Nephron (organoid): ENCODE measurements at regions not wholly inside any gene's neighbourhood (a gene's known extent, or its start where the extent isn't known, plus 50 kb on each side); places are given as distances from the start of the nearest gene placed in this dataset.
A peak's percentile ranks its signal among the peaks of the same experiment; 100 is the strongest.

Experiments
- H3K27ac Mint-ChIP-seq, 3 experiments: 2 replicates each; pipeline ENCODE4 v1.8.0; 2020; ENCODE audit warnings: mixed read lengths in 3 of 3, mild to moderate bottlenecking in 2 of 3, moderate library complexity in 1 of 3
- H3K27me3 Mint-ChIP-seq: 2 replicates; pipeline ENCODE4 v1.8.0; 2021; ENCODE audit warnings: low read depth, mild to moderate bottlenecking, moderate library complexity, mixed read lengths
- H3K36me3 Mint-ChIP-seq: 2 replicates; pipeline ENCODE4 v1.8.0; 2020; ENCODE audit warnings: low read depth, mixed read lengths
- H3K4me1 Mint-ChIP-seq: 2 replicates; pipeline ENCODE4 v1.8.0; 2020; ENCODE audit warnings: mixed read lengths
- H3K4me3 Mint-ChIP-seq, 3 experiments: 2 replicates each; pipeline ENCODE4 v1.8.0; 2020; ENCODE audit warnings: mild to moderate bottlenecking in 3 of 3, mixed read lengths in 3 of 3, moderate library complexity in 2 of 3
- H3K9me3 Mint-ChIP-seq: 2 replicates; pipeline ENCODE4 v1.8.0; 2020; ENCODE audit warnings: mixed read lengths
- TF ChIP-seq, protein P1 (sequence below), 3 experiments: fragments of 200-600 bp; sonication (generic); IDR thresholded peaks; one replicate each; pipeline ENCODE4 v1.5.0; 2021; ENCODE audit warnings: antibody characterized with exemption in 3 of 3; ENCODE audit not compliant: unreplicated experiment in 3 of 3

DNA sequence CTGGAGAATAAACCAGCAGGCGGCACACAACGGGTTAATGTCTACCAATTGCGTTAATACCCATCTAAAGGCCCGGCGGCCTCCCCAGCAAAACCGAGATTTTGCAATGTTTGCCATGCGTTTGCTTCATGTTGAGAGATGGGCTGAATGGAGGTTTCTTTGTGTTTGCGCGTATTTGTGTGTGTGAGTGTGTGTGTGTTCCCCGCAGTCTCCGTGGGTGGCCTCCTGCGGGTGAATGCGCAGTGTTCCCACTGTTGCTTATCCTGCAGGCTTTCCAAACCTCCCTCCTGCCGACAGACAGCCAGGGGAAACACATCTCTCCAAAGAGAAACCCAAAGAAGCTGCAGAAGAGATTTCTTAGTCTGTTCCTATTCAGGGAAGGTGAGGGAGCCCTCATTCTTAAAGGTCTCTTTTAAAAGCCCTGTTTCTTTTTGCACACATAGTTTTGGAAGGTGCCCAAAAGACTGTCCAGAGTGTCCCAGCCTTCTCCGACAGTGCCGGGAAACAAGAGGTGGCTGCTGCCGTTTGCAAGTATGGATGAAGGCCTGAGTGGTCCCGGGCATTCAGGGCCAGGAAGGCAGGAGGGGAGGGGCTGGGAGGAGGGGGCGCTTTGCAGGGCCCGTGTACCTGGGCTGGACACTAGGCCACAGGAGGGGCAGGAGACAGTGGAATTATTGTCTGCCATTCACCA is 103.8 kb upstream of the ERCC6L2 start:
- Mint-ChIP-seq H3K36me3 (no peaks in the 10 kb centered on the region), H3K4me1 (peaks cover 61% of the 10 kb centered on the region), H3K9me3 (no peaks in the 10 kb centered on the region), H3K27me3 (peaks cover 4% of the 10 kb centered on the region), H3K27ac (peak overlapping the region; percentile 98 to 99 (median 98)), H3K4me3 (peak overlapping the region; percentile 36 to 63 (median 51))
- TF ChIP-seq, protein P1, sequence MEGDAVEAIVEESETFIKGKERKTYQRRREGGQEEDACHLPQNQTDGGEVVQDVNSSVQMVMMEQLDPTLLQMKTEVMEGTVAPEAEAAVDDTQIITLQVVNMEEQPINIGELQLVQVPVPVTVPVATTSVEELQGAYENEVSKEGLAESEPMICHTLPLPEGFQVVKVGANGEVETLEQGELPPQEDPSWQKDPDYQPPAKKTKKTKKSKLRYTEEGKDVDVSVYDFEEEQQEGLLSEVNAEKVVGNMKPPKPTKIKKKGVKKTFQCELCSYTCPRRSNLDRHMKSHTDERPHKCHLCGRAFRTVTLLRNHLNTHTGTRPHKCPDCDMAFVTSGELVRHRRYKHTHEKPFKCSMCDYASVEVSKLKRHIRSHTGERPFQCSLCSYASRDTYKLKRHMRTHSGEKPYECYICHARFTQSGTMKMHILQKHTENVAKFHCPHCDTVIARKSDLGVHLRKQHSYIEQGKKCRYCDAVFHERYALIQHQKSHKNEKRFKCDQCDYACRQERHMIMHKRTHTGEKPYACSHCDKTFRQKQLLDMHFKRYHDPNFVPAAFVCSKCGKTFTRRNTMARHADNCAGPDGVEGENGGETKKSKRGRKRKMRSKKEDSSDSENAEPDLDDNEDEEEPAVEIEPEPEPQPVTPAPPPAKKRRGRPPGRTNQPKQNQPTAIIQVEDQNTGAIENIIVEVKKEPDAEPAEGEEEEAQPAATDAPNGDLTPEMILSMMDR (IDR thresholded peaks at IDR 0.05; ENCODE audit: unreplicated experiment in 3 of 3), result no peak

DNA sequence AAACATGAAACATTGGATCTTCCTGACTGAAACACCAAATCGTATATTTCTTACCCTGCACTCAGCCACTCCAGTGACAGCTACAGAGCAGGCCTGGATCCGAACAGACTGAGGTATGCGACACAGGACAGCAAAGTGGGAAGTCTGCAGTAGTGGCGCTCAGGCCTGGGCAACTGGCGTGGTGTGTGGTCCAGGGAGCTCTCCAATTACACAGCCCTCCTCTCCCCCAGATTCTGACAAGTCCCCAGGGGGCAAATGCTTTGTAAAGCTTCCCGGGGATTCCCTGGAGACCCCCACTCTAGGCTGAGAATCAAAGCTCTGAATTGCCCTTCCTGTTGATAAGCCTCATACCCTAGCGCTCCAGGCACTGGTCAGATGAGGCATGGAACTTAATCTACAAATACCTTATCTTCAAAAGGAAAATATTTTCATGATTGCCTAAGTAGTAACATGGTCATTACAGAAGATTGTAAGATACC is 104.8 kb upstream of the ERCC6L2 start:
- Mint-ChIP-seq H3K4me3 (no peak overlapping the region), H3K27ac (peak overlapping the region; percentile 98 to 99 (median 98)), H3K36me3 (no peaks in the 10 kb centered on the region), H3K9me3 (no peaks in the 10 kb centered on the region), H3K27me3 (peaks cover 4% of the 10 kb centered on the region), H3K4me1 (peaks cover 62% of the 10 kb centered on the region)
- TF ChIP-seq, protein P1 (IDR thresholded peaks at IDR 0.05; ENCODE audit: unreplicated experiment in 3 of 3), result no peak

DNA sequence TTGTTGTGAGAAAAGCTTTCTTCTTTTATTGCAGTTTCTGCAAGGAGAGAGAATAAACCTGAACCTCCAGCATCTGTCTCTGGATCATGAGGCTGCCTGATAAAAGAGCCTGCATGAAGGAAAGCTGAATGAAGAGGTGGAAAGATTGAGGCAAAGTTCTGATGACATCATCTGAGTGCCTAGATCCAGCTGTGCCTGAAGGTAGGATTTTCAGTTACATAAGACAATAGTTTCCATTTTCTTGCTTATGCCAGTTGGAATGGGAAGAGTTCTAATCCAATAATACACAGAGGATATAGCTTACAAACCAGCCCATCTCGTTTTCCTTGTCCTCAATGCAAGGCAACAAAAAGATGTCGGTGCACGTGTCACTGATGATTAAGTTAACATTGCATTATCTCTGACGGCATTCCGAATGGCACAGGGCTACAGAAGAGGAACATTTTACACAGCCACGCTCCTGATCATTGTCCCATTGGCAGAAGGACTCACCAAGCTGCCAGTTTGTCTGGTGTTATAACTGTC is 105.5 kb upstream of the ERCC6L2 start:
- Mint-ChIP-seq H3K27ac (peak overlapping the region; percentile 98 to 99 (median 98)), H3K27me3 (peaks cover 4% of the 10 kb centered on the region), H3K4me3 (no peak overlapping the region), H3K9me3 (no peaks in the 10 kb centered on the region), H3K36me3 (no peaks in the 10 kb centered on the region), H3K4me1 (peaks cover 61% of the 10 kb centered on the region)
- TF ChIP-seq, protein P1 (IDR thresholded peaks at IDR 0.05; ENCODE audit: unreplicated experiment in 3 of 3), result no peak

DNA sequence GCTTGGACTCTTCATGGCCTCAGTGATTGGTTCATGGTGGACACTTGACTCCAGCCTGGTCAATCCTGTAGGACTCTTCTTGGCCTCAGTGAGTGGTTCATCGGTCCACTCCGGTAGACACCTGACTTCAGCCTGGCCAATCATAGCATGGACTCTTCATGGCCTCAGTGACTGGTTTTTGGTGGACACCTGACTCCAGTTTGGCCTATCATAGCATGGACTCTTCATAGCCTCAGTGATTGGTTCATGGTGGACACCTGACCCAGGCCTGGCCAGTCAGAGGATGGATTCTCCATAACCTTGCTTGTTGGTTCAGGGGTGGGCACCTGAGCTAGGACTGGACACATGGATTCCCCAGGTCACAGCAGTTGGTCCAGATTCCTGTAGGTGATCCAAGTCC is 106.0 kb upstream of the ERCC6L2 start:
- Mint-ChIP-seq H3K36me3 (no peaks in the 10 kb centered on the region), H3K4me3 (no peak overlapping the region), H3K27me3 (peaks cover 4% of the 10 kb centered on the region), H3K4me1 (peaks cover 61% of the 10 kb centered on the region), H3K27ac (peak overlapping the region in 1 of 3 experiments; percentile 99), H3K9me3 (no peaks in the 10 kb centered on the region)
- TF ChIP-seq, protein P1 (IDR thresholded peaks at IDR 0.05; ENCODE audit: unreplicated experiment in 3 of 3), result no peak

DNA sequence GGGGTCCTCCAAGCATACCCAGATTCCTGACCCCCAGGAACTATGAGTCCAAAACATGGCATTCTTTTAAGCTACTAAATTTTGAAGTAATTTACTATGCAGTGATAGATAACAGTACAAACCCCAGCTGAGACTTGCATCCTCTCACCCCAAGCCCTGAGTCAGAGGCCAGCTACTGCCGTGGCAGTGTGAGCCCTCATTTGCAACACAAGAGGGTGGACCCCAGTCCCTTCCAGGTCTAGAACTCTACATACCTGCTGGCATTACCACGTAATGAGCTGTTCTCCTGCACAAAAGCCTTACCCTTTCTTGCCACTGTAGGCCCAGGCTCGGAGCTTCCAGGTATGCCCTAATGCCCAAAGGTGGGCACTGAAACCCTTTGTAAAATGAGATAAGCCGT is 108.6 kb upstream of the ERCC6L2 start:
- TF ChIP-seq, protein P1 (IDR thresholded peaks at IDR 0.05; ENCODE audit: unreplicated experiment in 3 of 3), result no peak
- peaks cover 4% of the 10 kb centered on the region for H3K27me3 Mint-ChIP-seq
- H3K36me3 Mint-ChIP-seq, result no peaks in the 10 kb centered on the region
- H3K4me3 Mint-ChIP-seq, result no peak overlapping the region
- H3K27ac Mint-ChIP-seq, result peak overlapping the region in 2 of 3 experiments; percentile 38 to 60
- peaks cover 54% of the 10 kb centered on the region for H3K4me1 Mint-ChIP-seq
- H3K9me3 Mint-ChIP-seq, result no peaks in the 10 kb centered on the region
